B cell (primary cell): ENCODE measurements at regions not wholly inside any gene's neighbourhood (a gene's known extent, or its start where the extent isn't known, plus 50 kb on each side); places are given as distances from the start of the nearest gene placed in this dataset.

Experiments
- ATAC-seq: fragments of 200-7000 bp; cut with Tn5 transposase; one replicate; pipeline ENCODE4 v1.10.0; 2021; ENCODE audit warnings: low read depth, mild to moderate bottlenecking, moderate number of reproducible peaks, moderate library complexity
- CTCF ChIA-PET: fragments of 350-600 bp; sonication (Branson Sonifier 250); formaldehyde crosslinking; loops from one replicate; lab custom pipeline; 2021; ENCODE audit warnings: antibody characterized with exemption, inconsistent platforms; lab: Charles Lee
- POLR2A ChIA-PET: fragments of 350-600 bp; sonication (Branson Sonifier 250); formaldehyde crosslinking; loops from one replicate; lab custom pipeline; 2021; ENCODE audit warnings: antibody characterized with exemption; lab: Charles Lee
- DNase-seq: peaks from one replicate; pipeline ENCODE4 v3.0.0; 2013
- H2AFZ ChIP-seq: 2 replicates; pipeline ENCODE4 v1.6.1; 2012; ENCODE audit warnings: mild to moderate bottlenecking, low read depth, low read length; ENCODE audit not compliant: insufficient read depth, poor library complexity, severe bottlenecking
- H3K27ac ChIP-seq, 2 donors: 1 replicate in 1 of 2; 2 replicates in 1 of 2; pipeline ENCODE4 v1.5.1; 2012 to 2013; ENCODE audit warnings: low read length in 2 of 2, mild to moderate bottlenecking in 2 of 2, moderate library complexity in 1 of 2
- H3K27me3 ChIP-seq, 4 experiments: fragments of 200-600 bp in 1 of 4; sonication (generic) in 1 of 4; replicated peaks in 1 of 4; 1 replicate in 2 of 4; 2 replicates in 2 of 4; pipeline versions ENCODE4 v1.6.1 to v1.7.0; 2013 to 2016; ENCODE audit warnings: low read length in 3 of 4, mild to moderate bottlenecking in 2 of 4, mixed read lengths in 1 of 4, moderate library complexity in 1 of 4; ENCODE audit not compliant: insufficient read depth in 4 of 4, control insufficient read depth in 3 of 4; ENCODE audit errors: control extremely low read depth in 1 of 4
- H3K36me3 ChIP-seq, 2 experiments: replicated peaks in 1 of 2; 1 replicate in 1 of 2; 2 replicates in 1 of 2; pipeline versions ENCODE4 v1.6.1 to v1.7.1; 2013; ENCODE audit warnings: low read length in 1 of 2; ENCODE audit not compliant: insufficient read depth in 2 of 2, control insufficient read depth in 1 of 2; ENCODE audit errors: control extremely low read depth in 1 of 2, extremely low read depth in 1 of 2
- H3K4me1 ChIP-seq, 2 donors: fragments of 200-600 bp in 1 of 2; sonication (generic) in 1 of 2; 1 replicate in 1 of 2; 2 replicates in 1 of 2; pipeline versions ENCODE4 v1.5.1 to v1.6.1; 2013 to 2017; ENCODE audit warnings: low read length in 2 of 2; ENCODE audit not compliant: control insufficient read depth in 2 of 2, insufficient read depth in 2 of 2
- H3K4me2 ChIP-seq: replicated peaks from 2 replicates; pipeline ENCODE3; 2012; ENCODE audit warnings: mild to moderate bottlenecking, low read depth, low read length; ENCODE audit not compliant: poor library complexity, severe bottlenecking
- H3K4me3 ChIP-seq, 5 experiments: fragments of 200-600 bp in 1 of 5; sonication (generic) in 1 of 5; 1 replicate in 3 of 5; 2 replicates in 2 of 5; pipeline versions ENCODE4 v1.5.1 to v1.7.0; 2011 to 2016; ENCODE audit warnings: low read length in 4 of 5, mild to moderate bottlenecking in 4 of 5, low read depth in 2 of 5, control low read depth in 1 of 5, moderate library complexity in 1 of 5; ENCODE audit not compliant: insufficient read depth in 1 of 5; ENCODE audit errors: control extremely low read depth in 1 of 5, extremely low read depth in 1 of 5
- H3K79me2 ChIP-seq: fragments of 200-600 bp; sonication (generic); one replicate; pipeline ENCODE4 v1.6.0; 2016; ENCODE audit warnings: low read length; ENCODE audit not compliant: control insufficient read depth, insufficient read depth
- H3K9ac ChIP-seq: fragments of 200-600 bp; sonication (generic); 2 replicates; pipeline ENCODE4 v1.6.1; 2017; ENCODE audit warnings: mild to moderate bottlenecking, low read length, moderate library complexity
- H3K9me3 ChIP-seq, 3 donors: one replicate each; pipeline versions ENCODE4 v1.6.1 to v1.7.1; 2013; ENCODE audit warnings: low read length in 2 of 3; ENCODE audit not compliant: control insufficient read depth in 2 of 3, insufficient read depth in 1 of 3; ENCODE audit errors: control extremely low read depth in 1 of 3
- H4K20me1 ChIP-seq: 2 replicates; pipeline ENCODE4 v1.6.0; 2012; ENCODE audit warnings: mild to moderate bottlenecking, low read length; ENCODE audit not compliant: insufficient read depth, control insufficient read depth, poor library complexity, severe bottlenecking
- H3K27ac Mint-ChIP-seq: one replicate; pipeline ENCODE4 v1.8.0; 2021; ENCODE audit warnings: mixed read lengths
- H3K27me3 Mint-ChIP-seq: one replicate; pipeline ENCODE4 v1.8.0; 2021; ENCODE audit warnings: mixed read lengths
- H3K4me1 Mint-ChIP-seq: one replicate; pipeline ENCODE4 v1.8.0; 2021; ENCODE audit warnings: mixed read lengths
- H3K4me3 Mint-ChIP-seq: one replicate; pipeline ENCODE4 v1.8.0; 2021; ENCODE audit warnings: mixed read lengths
- H3K9me3 Mint-ChIP-seq: one replicate; pipeline ENCODE4 v1.8.0; 2022; ENCODE audit warnings: mixed read lengths; ENCODE audit not compliant: insufficient read depth
- EZH2 ChIP-seq: IDR thresholded peaks from 2 replicates; pipeline ENCODE4 v1.6.1; 2012; ENCODE audit warnings: borderline replicate concordance, low read depth, mild to moderate bottlenecking, moderate library complexity, low read length; ENCODE audit not compliant: insufficient read depth, poor library complexity, severe bottlenecking
- WGBS: methylation state at CpG from one replicate; pipeline ENCODE4 v1.1.5; 2013; ENCODE audit warnings: missing lambda C conversion rate; ENCODE audit not compliant: insufficient coverage; 5-methylcytosine and 5-hydroxymethylcytosine counted together
- intact Hi-C: fragments of 100-400 bp; cut with micrococcal nuclease; formaldehyde crosslinking; loops from one replicate; pipeline ENCODE4 v1.10.0; 2022
- TF ChIP-seq, protein P1 (sequence below): fragments of 200-600 bp; IDR thresholded peaks from one replicate; pipeline ENCODE4 v1.8.0; 2022; ENCODE audit warnings: antibody characterized with exemption, mild to moderate bottlenecking

DNA sequence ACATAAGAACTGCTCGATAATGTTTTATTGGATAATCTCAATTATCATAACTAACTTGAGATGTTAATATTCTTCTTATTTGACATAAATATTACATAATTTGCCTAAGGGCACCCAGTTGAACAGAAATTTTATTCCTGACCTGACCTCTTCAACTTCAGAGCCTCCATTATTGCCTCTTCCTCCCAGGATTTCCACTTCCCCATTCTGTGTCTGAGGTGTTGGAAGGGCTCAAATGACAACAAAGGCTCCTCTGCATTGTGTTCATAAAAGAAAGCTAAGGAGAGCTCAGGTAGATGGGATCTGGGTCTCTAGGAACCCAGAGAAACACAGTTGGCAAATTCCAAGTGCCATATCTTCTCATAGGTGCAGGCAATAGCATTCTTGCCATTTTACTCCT lies 61.2 kb upstream of the ARHGAP20 start:
- no CpG with 5 or more reads among the region's 1 CpG for WGBS
- no peak for ATAC-seq
- H3K27ac Mint-ChIP-seq: no peak overlapping the region
- Histone ChIP-seq H3K4me1 (peaks cover 9 to 19% of the 10 kb centered on the region in 2 donors), H2AFZ (no peak overlapping the region), H3K27ac (no peak overlapping the region), H3K4me2 (no peak overlapping the region), H3K9me3 (no peaks in the 10 kb centered on the region), H3K36me3 (no peaks in the 10 kb centered on the region), H3K79me2 (no peaks in the 10 kb centered on the region), H3K27me3 (no peaks in the 10 kb centered on the region), H3K9ac (no peak overlapping the region), H4K20me1 (no peaks in the 10 kb centered on the region), H3K4me3 (no peak overlapping the region)
- DNase-seq: no peak
- H3K27me3 Mint-ChIP-seq: no peaks in the 10 kb centered on the region
- peaks cover 15% of the 10 kb centered on the region for H3K4me1 Mint-ChIP-seq
- ChIA-PET POLR2A (no interaction called here), CTCF (interaction anchor here (0.7 kb wide), 1 partner anchor 457 kb away, joined by 3 read pairs; no protein-coding TSS in a partner anchor)
- no peak overlapping the region for H3K4me3 Mint-ChIP-seq
- intact Hi-C loops: no loop called here
- TF ChIP-seq, protein P1, sequence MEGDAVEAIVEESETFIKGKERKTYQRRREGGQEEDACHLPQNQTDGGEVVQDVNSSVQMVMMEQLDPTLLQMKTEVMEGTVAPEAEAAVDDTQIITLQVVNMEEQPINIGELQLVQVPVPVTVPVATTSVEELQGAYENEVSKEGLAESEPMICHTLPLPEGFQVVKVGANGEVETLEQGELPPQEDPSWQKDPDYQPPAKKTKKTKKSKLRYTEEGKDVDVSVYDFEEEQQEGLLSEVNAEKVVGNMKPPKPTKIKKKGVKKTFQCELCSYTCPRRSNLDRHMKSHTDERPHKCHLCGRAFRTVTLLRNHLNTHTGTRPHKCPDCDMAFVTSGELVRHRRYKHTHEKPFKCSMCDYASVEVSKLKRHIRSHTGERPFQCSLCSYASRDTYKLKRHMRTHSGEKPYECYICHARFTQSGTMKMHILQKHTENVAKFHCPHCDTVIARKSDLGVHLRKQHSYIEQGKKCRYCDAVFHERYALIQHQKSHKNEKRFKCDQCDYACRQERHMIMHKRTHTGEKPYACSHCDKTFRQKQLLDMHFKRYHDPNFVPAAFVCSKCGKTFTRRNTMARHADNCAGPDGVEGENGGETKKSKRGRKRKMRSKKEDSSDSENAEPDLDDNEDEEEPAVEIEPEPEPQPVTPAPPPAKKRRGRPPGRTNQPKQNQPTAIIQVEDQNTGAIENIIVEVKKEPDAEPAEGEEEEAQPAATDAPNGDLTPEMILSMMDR: no peak
- TF ChIP-seq EZH2: no peak
- H3K9me3 Mint-ChIP-seq: no peaks in the 10 kb centered on the region

DNA sequence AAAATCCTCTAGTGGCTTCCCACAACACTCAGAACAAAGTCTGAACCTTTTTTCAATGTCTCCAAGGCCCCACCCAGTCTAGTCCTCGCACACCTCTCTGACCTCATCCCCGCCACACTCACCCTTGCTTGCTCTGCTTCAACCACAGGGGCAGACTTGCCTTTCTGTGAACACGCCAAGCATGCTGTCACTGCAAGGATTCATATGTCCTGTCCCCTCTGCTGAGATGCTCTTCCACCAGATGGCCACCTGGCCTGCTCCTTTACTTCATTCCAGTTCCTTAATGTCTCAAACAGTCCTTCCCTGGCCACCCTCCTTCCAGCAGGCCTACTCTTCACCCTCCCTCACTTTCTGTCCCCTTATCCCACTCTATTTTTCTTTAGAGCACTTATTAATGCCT lies 60.6 kb upstream of the ARHGAP20 start:
- Histone ChIP-seq H3K9ac (no peak overlapping the region), H2AFZ (no peak overlapping the region), H3K4me2 (no peak overlapping the region), H3K4me1 (peaks cover 4 to 14% of the 10 kb centered on the region in 2 donors), H3K27me3 (no peaks in the 10 kb centered on the region), H3K36me3 (no peaks in the 10 kb centered on the region), H4K20me1 (no peaks in the 10 kb centered on the region), H3K79me2 (no peaks in the 10 kb centered on the region), H3K4me3 (no peak overlapping the region), H3K27ac (no peak overlapping the region), H3K9me3 (no peaks in the 10 kb centered on the region)
- H3K4me1 Mint-ChIP-seq: peaks cover 10% of the 10 kb centered on the region
- TF ChIP-seq, protein P1: no peak
- no peak for TF ChIP-seq EZH2
- CTCF ChIA-PET: no interaction called here
- H3K27me3 Mint-ChIP-seq: no peaks in the 10 kb centered on the region
- 90% methylated on average over 3 of the region's 3 CpGs for WGBS
- no peak for ATAC-seq
- H3K9me3 Mint-ChIP-seq: no peaks in the 10 kb centered on the region
- POLR2A ChIA-PET: no interaction called here
- no peak overlapping the region for H3K27ac Mint-ChIP-seq
- intact Hi-C loops: no loop called here
- H3K4me3 Mint-ChIP-seq: no peak overlapping the region
- no peak for DNase-seq
